ENCODE measurements at regions not wholly inside any gene's neighbourhood (a gene's known extent, or its start where the extent isn't known, plus 50 kb on each side); places are given as distances from the start of the nearest gene placed in this dataset.

GRCh38 chr4:65259296-65259695, 411.0 kb downstream of the EPHA5 start:
- Histone ChIP-seq H2BK5ac (ENCODE audit: low read depth, low read length, poor library complexity, severe bottlenecking) (no peak overlapping the region), H3K9me3 (ENCODE audit: control insufficient read depth, insufficient read depth, low read length) (no peaks in the 10 kb centered on the region), H3K56ac (ENCODE audit: extremely low read depth, insufficient read depth, low read length) (no peak overlapping the region), H3K18ac (ENCODE audit: low read depth, low read length) (no peak overlapping the region), H2BK120ac (ENCODE audit: low read depth, low read length) (no peak overlapping the region), H3K14ac (replicated peaks; ENCODE audit: low read depth, low read length) (no peak overlapping the region), H3K4me3 (ENCODE audit: insufficient read depth, low read depth, low read length) (no peak overlapping the region), H4K8ac (ENCODE audit: low read depth in 2 of 2, low read length in 2 of 2) (no peak overlapping the region), H3K36me3 (ENCODE audit: control insufficient read depth, insufficient read depth, low read length) (no peaks in the 10 kb centered on the region), H4K20me1 (ENCODE audit: insufficient read depth, low read length) (no peaks in the 10 kb centered on the region), H3K4ac (ENCODE audit: low read depth, low read length) (no peak overlapping the region), H2BK20ac (ENCODE audit: low read depth, low read length) (no peak overlapping the region), H3K4me2 (ENCODE audit: low read depth, low read length) (no peak overlapping the region), H2BK15ac (ENCODE audit: low read depth, low read length) (no peak overlapping the region), H3K79me1 (ENCODE audit: low read depth in 1 of 2, low read length in 2 of 2) (no peaks in the 10 kb centered on the region), H3K27me3 (ENCODE audit: control insufficient read depth, insufficient read depth, low read length) (no peaks in the 10 kb centered on the region), H3K23ac (ENCODE audit: low read depth, low read length) (no peak overlapping the region), H4K91ac (ENCODE audit: insufficient read depth, low read depth, low read length) (no peak overlapping the region), H3K9me1 (ENCODE audit: insufficient read depth, low read length) (no peaks in the 10 kb centered on the region), H2AFZ (replicated peaks; ENCODE audit: low read length, poor library complexity) (no peak overlapping the region), H2AK5ac (ENCODE audit: low read depth, low read length) (no peak overlapping the region), H3K4me1 (ENCODE audit: control insufficient read depth, insufficient read depth, low read length) (no peaks in the 10 kb centered on the region), H2AK9ac (replicated peaks; ENCODE audit: low read depth, low read length, poor library complexity) (no peak overlapping the region), H4K5ac (ENCODE audit: low read depth, low read length) (no peak overlapping the region), H3K27ac (ENCODE audit: insufficient read depth, low read length) (no peak overlapping the region), H3K9ac (ENCODE audit: low read depth, low read length) (no peak overlapping the region)
- dilution Hi-C loops (cut with HindIII; ENCODE audit: low sequenced_read_pairs, unreplicated experiment) (no loop called here), in situ Hi-C loops (cut with MboI; ENCODE audit: low sequenced_read_pairs) (no loop called here), intact Hi-C loops (cut with micrococcal nuclease) (no loop called here)
- no peak for DNase-seq
- BruUV-seq (replicated peaks), result no TSS peak
- no peak for TF ChIP-seq RFX5 (IDR thresholded peaks at IDR 0.05; ENCODE audit: low read depth, low read length)
- TF ChIP-seq CTCF (conservative IDR thresholded peaks at IDR 0.05; ENCODE audit: low read depth, low read length), result no peak
- TF ChIP-seq SMC3 (IDR thresholded peaks at IDR 0.05; ENCODE audit: low read depth, low read length), result no peak
- no peak for TF ChIP-seq MAFK (IDR thresholded peaks at IDR 0.05; ENCODE audit: low read depth, low read length)
- no peak for TF ChIP-seq CHD1 (IDR thresholded peaks at IDR 0.05; ENCODE audit: low read depth, low read length)
- no peak for TF ChIP-seq POLR2A (IDR thresholded peaks at IDR 0.05; ENCODE audit: low read depth, low read length)
- TF ChIP-seq CEBPB (IDR thresholded peaks at IDR 0.05; ENCODE audit: low read depth, low read length), result no peak
- TF ChIP-seq BHLHE40 (IDR thresholded peaks at IDR 0.05; ENCODE audit: low read depth, low read length), result no peak
- no peak for TF ChIP-seq MXI1 (IDR thresholded peaks at IDR 0.05; ENCODE audit: borderline replicate concordance, low read depth, low read length)
- TF ChIP-seq ELK1 (IDR thresholded peaks at IDR 0.05; ENCODE audit: borderline replicate concordance, low read depth, low read length), result no peak
- TF ChIP-seq USF2 (IDR thresholded peaks at IDR 0.05; ENCODE audit: low read depth, low read length), result no peak
- no peak for TF ChIP-seq MAZ (IDR thresholded peaks at IDR 0.05; ENCODE audit: borderline replicate concordance, low read depth, low read length)
- ATAC-seq (ENCODE audit: low read depth), result no peak
- CTCF ChIA-PET, result no interaction called here
- POLR2A ChIA-PET (ENCODE audit: unreplicated experiment), result no interaction called here
- no CpG with 5 or more reads among the region's 3 CpGs for WGBS, 2 experiments (ENCODE audit: extremely low coverage in 2 of 2, insufficient read length in 1 of 2)

Measured in IMR-90 (cell line).